ENCODE measurements at regions not wholly inside any gene's neighbourhood (a gene's known extent, or its start where the extent isn't known, plus 50 kb on each side); places are given as distances from the start of the nearest gene placed in this dataset.

GRCh38 chr9:118751077-118751847, 618.0 kb downstream of the BRINP1 start:
- no peak for TF ChIP-seq CTCF (IDR thresholded peaks at IDR 0.05)
- TF ChIP-seq POLR2AphosphoS5 (IDR thresholded peaks at IDR 0.05; ENCODE audit: low read depth, low read length): no peak
- TF ChIP-seq REST (IDR thresholded peaks at IDR 0.05; ENCODE audit: insufficient read depth in 1 of 2, low read depth in 2 of 2, low read length in 1 of 2): no peak
- no peak for TF ChIP-seq SIN3A (IDR thresholded peaks at IDR 0.05; ENCODE audit: borderline replicate concordance, insufficient read depth, low read depth, low read length)

Measured in Panc1 (cell line).